ENCODE measurements at regions not wholly inside any gene's neighbourhood (a gene's known extent, or its start where the extent isn't known, plus 50 kb on each side); places are given as distances from the start of the nearest gene placed in this dataset.
"Not testable (repeated sequence)": the region's sequence is repeated elsewhere in the genome, so short reads cannot be mapped to it uniquely, and the experiment has no call there.

GRCh38 chr15:31222773-31223341, 103.8 kb upstream of the KLF13 start:
- intact Hi-C loops (cut with micrococcal nuclease; ENCODE audit: unreplicated experiment) (loop anchor here (10.0 kb wide), 1 partner anchor 62 kb away; no protein-coding TSS in a partner anchor), in situ Hi-C loops (cut with HindIII; ENCODE audit: low pct_unique_long_range_greater_than_20kb, low sequenced_read_pairs) (no loop called here)
- Histone ChIP-seq H3K36me3 (ENCODE audit: control insufficient read depth, insufficient read depth, low read length) (no peaks in the 10 kb centered on the region), H3K27ac (ENCODE audit: low read length) (peak overlapping the region; percentile 29), H3K27me3 (ENCODE audit: control insufficient read depth, insufficient read depth, low read length) (no peaks in the 10 kb centered on the region), H3K9me3 (ENCODE audit: control insufficient read depth, insufficient read depth, low read depth, low read length) (no peaks in the 10 kb centered on the region), H3K4me1 (ENCODE audit: control insufficient read depth, insufficient read depth, low read length) (peaks cover 22% of the 10 kb centered on the region), H3K4me3 (ENCODE audit: low read depth in 2 of 2, low read length in 2 of 2) (no peak overlapping the region)
- CTCF ChIA-PET = no interaction called here
- POLR2A ChIA-PET = no interaction called here
- no TSS peak for BruUV-seq (replicated peaks)
- DNase-seq (ENCODE audit: low read depth, low spot score) = no peak
- TF ChIP-seq REST (IDR thresholded peaks at IDR 0.05; ENCODE audit: insufficient read depth in 1 of 2, low read depth in 2 of 2, low read length in 1 of 2) (no peak), TCF7L2 (IDR thresholded peaks at IDR 0.05; ENCODE audit: low read depth, low read length) (no peak), POLR2AphosphoS5 (IDR thresholded peaks at IDR 0.05; ENCODE audit: low read depth, low read length) (no peak), SIN3A (IDR thresholded peaks at IDR 0.05; ENCODE audit: borderline replicate concordance, insufficient read depth, low read depth, low read length) (no peak), CTCF (IDR thresholded peaks at IDR 0.05) (no peak)
- ATAC-seq = no peak

GRCh38 chr15:31223478-31224350, 102.9 kb upstream of the KLF13 start:
- Histone ChIP-seq H3K27me3 (ENCODE audit: control insufficient read depth, insufficient read depth, low read length) (no peaks in the 10 kb centered on the region), H3K9me3 (ENCODE audit: control insufficient read depth, insufficient read depth, low read depth, low read length) (no peaks in the 10 kb centered on the region), H3K27ac (ENCODE audit: low read length) (peak overlapping the region; percentile 63), H3K36me3 (ENCODE audit: control insufficient read depth, insufficient read depth, low read length) (no peaks in the 10 kb centered on the region), H3K4me3 (ENCODE audit: low read depth in 2 of 2, low read length in 2 of 2) (peak overlapping the region; percentile 4 to 30; a peak in 3 of 4 replicates), H3K4me1 (ENCODE audit: control insufficient read depth, insufficient read depth, low read length) (peaks cover 22% of the 10 kb centered on the region)
- ChIA-PET POLR2A (interaction anchor here (0.6 kb wide), 1 partner anchor 575 kb away, joined by 3 read pairs; no protein-coding TSS in a partner anchor), CTCF (no interaction called here)
- ATAC-seq (peak; percentile 65), DNase-seq (ENCODE audit: low read depth, low spot score) (no peak)
- TF ChIP-seq TCF7L2 (IDR thresholded peaks at IDR 0.05; ENCODE audit: low read depth, low read length) (no peak), POLR2AphosphoS5 (IDR thresholded peaks at IDR 0.05; ENCODE audit: low read depth, low read length) (no peak), SIN3A (IDR thresholded peaks at IDR 0.05; ENCODE audit: borderline replicate concordance, insufficient read depth, low read depth, low read length) (no peak), CTCF (IDR thresholded peaks at IDR 0.05) (no peak), REST (IDR thresholded peaks at IDR 0.05; ENCODE audit: insufficient read depth in 1 of 2, low read depth in 2 of 2, low read length in 1 of 2) (no peak)
- in situ Hi-C loops (cut with HindIII; ENCODE audit: low pct_unique_long_range_greater_than_20kb, low sequenced_read_pairs) (no loop called here), intact Hi-C loops (cut with micrococcal nuclease; ENCODE audit: unreplicated experiment) (loop anchor here (10.0 kb wide), 1 partner anchor 61 kb away; no protein-coding TSS in a partner anchor)
- BruUV-seq (replicated peaks) = no TSS peak

GRCh38 chr15:31224661-31225060, 102.0 kb upstream of the KLF13 start:
- DNase-seq (ENCODE audit: low read depth, low spot score); H3K36me3 ChIP-seq (ENCODE audit: control insufficient read depth, insufficient read depth, low read length); CTCF ChIA-PET; H3K27ac ChIP-seq (ENCODE audit: low read length); H3K27me3 ChIP-seq (ENCODE audit: control insufficient read depth, insufficient read depth, low read length); BruUV-seq (replicated peaks); in situ Hi-C loops (cut with HindIII; ENCODE audit: low pct_unique_long_range_greater_than_20kb, low sequenced_read_pairs); ATAC-seq; H3K9me3 ChIP-seq (ENCODE audit: control insufficient read depth, insufficient read depth, low read depth, low read length); POLR2A ChIA-PET: not testable (repeated sequence)
- intact Hi-C loops (cut with micrococcal nuclease; ENCODE audit: unreplicated experiment) = loop anchor here (10.0 kb wide), 1 partner anchor 60 kb away; no protein-coding TSS in a partner anchor
- Histone ChIP-seq H3K4me1 (ENCODE audit: control insufficient read depth, insufficient read depth, low read length) (peaks cover 22% of the 10 kb centered on the region), H3K4me3 (ENCODE audit: low read depth in 2 of 2, low read length in 2 of 2) (peak overlapping the region in 1 of 2 experiments; percentile 30; a peak in 2 of 4 replicates)

Data from Panc1 (cell line).